ENCODE measurements at regions not wholly inside any gene's neighbourhood (a gene's known extent, or its start where the extent isn't known, plus 50 kb on each side); places are given as distances from the start of the nearest gene placed in this dataset.
A peak's percentile ranks its signal among the peaks of the same experiment; 100 is the strongest.
"Not testable (repeated sequence)": the region's sequence is repeated elsewhere in the genome, so short reads cannot be mapped to it uniquely, and the experiment has no call there.

GRCh38 chr2:111430817-111431661, 310.3 kb downstream of the BCL2L11 start:
- H3K4me3 ChIP-seq (ENCODE audit: low read depth in 2 of 2, low read length in 2 of 2); BruUV-seq (replicated peaks); H3K36me3 ChIP-seq (ENCODE audit: control insufficient read depth, insufficient read depth, low read length); H3K4me1 ChIP-seq (ENCODE audit: control insufficient read depth, insufficient read depth, low read length); H3K27ac ChIP-seq (ENCODE audit: low read length); POLR2A ChIA-PET; in situ Hi-C loops (cut with HindIII; ENCODE audit: low pct_unique_long_range_greater_than_20kb, low sequenced_read_pairs); H3K9me3 ChIP-seq (ENCODE audit: control insufficient read depth, insufficient read depth, low read depth, low read length); CTCF ChIA-PET; DNase-seq (ENCODE audit: low read depth, low spot score); intact Hi-C loops (cut with micrococcal nuclease; ENCODE audit: unreplicated experiment); ATAC-seq; H3K27me3 ChIP-seq (ENCODE audit: control insufficient read depth, insufficient read depth, low read length): not testable (repeated sequence)

DNA sequence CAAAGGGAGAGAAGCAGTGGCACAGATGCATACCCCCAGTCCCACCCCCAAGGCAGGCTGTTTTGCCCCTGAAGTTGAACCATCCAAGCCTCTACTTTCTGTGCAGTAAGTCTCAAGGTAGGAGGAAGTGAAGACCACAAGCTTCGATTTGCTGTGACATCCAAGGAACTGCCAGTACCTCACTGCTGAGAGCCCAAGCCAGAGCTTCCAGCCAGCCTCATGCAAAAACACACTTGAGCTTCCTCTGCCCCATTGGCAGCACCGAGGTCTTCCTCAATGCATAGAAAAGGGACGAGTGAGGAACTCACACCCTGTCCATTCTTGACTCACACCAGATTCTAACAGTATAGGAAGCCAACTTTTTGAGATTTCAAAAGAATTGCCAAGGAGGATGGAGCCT, 311.7 kb downstream of the BCL2L11 start:
- H3K27me3 ChIP-seq (ENCODE audit: control insufficient read depth, insufficient read depth, low read length); in situ Hi-C loops (cut with HindIII; ENCODE audit: low pct_unique_long_range_greater_than_20kb, low sequenced_read_pairs); CTCF ChIA-PET; intact Hi-C loops (cut with micrococcal nuclease; ENCODE audit: unreplicated experiment); BruUV-seq (replicated peaks); H3K4me3 ChIP-seq (ENCODE audit: low read depth in 2 of 2, low read length in 2 of 2); DNase-seq (ENCODE audit: low read depth, low spot score); POLR2A ChIA-PET; H3K9me3 ChIP-seq (ENCODE audit: control insufficient read depth, insufficient read depth, low read depth, low read length); ATAC-seq; H3K36me3 ChIP-seq (ENCODE audit: control insufficient read depth, insufficient read depth, low read length); H3K4me1 ChIP-seq (ENCODE audit: control insufficient read depth, insufficient read depth, low read length); H3K27ac ChIP-seq (ENCODE audit: low read length): not testable (repeated sequence)

GRCh38 chr2:111432916-111433499, 312.3 kb downstream of the BCL2L11 start:
- intact Hi-C loops (cut with micrococcal nuclease; ENCODE audit: unreplicated experiment); ATAC-seq; H3K4me3 ChIP-seq (ENCODE audit: low read depth in 2 of 2, low read length in 2 of 2); in situ Hi-C loops (cut with HindIII; ENCODE audit: low pct_unique_long_range_greater_than_20kb, low sequenced_read_pairs); POLR2A ChIA-PET; H3K36me3 ChIP-seq (ENCODE audit: control insufficient read depth, insufficient read depth, low read length); H3K27ac ChIP-seq (ENCODE audit: low read length); CTCF ChIA-PET; H3K4me1 ChIP-seq (ENCODE audit: control insufficient read depth, insufficient read depth, low read length); BruUV-seq (replicated peaks); H3K9me3 ChIP-seq (ENCODE audit: control insufficient read depth, insufficient read depth, low read depth, low read length); H3K27me3 ChIP-seq (ENCODE audit: control insufficient read depth, insufficient read depth, low read length); DNase-seq (ENCODE audit: low read depth, low spot score): not testable (repeated sequence)

GRCh38 chr2:111433892-111434607, 313.3 kb downstream of the BCL2L11 start:
- BruUV-seq (replicated peaks); H3K27ac ChIP-seq (ENCODE audit: low read length); DNase-seq (ENCODE audit: low read depth, low spot score); intact Hi-C loops (cut with micrococcal nuclease; ENCODE audit: unreplicated experiment); H3K27me3 ChIP-seq (ENCODE audit: control insufficient read depth, insufficient read depth, low read length); CTCF ChIA-PET; POLR2A ChIA-PET; H3K9me3 ChIP-seq (ENCODE audit: control insufficient read depth, insufficient read depth, low read depth, low read length); ATAC-seq; in situ Hi-C loops (cut with HindIII; ENCODE audit: low pct_unique_long_range_greater_than_20kb, low sequenced_read_pairs); H3K4me1 ChIP-seq (ENCODE audit: control insufficient read depth, insufficient read depth, low read length); H3K4me3 ChIP-seq (ENCODE audit: low read depth in 2 of 2, low read length in 2 of 2); H3K36me3 ChIP-seq (ENCODE audit: control insufficient read depth, insufficient read depth, low read length): not testable (repeated sequence)

- DNase-seq (ENCODE audit: low read depth, low spot score); POLR2A ChIA-PET; H3K9me3 ChIP-seq (ENCODE audit: control insufficient read depth, insufficient read depth, low read depth, low read length); ATAC-seq; in situ Hi-C loops (cut with HindIII; ENCODE audit: low pct_unique_long_range_greater_than_20kb, low sequenced_read_pairs); H3K4me1 ChIP-seq (ENCODE audit: control insufficient read depth, insufficient read depth, low read length); H3K27ac ChIP-seq (ENCODE audit: low read length); H3K36me3 ChIP-seq (ENCODE audit: control insufficient read depth, insufficient read depth, low read length); H3K4me3 ChIP-seq (ENCODE audit: low read depth in 2 of 2, low read length in 2 of 2); H3K27me3 ChIP-seq (ENCODE audit: control insufficient read depth, insufficient read depth, low read length); BruUV-seq (replicated peaks); CTCF ChIA-PET; intact Hi-C loops (cut with micrococcal nuclease; ENCODE audit: unreplicated experiment): not testable (repeated sequence)
These were observed 313.9 kb downstream of the BCL2L11 start for GRCh38 chr2:111434608-111434939.

DNA sequence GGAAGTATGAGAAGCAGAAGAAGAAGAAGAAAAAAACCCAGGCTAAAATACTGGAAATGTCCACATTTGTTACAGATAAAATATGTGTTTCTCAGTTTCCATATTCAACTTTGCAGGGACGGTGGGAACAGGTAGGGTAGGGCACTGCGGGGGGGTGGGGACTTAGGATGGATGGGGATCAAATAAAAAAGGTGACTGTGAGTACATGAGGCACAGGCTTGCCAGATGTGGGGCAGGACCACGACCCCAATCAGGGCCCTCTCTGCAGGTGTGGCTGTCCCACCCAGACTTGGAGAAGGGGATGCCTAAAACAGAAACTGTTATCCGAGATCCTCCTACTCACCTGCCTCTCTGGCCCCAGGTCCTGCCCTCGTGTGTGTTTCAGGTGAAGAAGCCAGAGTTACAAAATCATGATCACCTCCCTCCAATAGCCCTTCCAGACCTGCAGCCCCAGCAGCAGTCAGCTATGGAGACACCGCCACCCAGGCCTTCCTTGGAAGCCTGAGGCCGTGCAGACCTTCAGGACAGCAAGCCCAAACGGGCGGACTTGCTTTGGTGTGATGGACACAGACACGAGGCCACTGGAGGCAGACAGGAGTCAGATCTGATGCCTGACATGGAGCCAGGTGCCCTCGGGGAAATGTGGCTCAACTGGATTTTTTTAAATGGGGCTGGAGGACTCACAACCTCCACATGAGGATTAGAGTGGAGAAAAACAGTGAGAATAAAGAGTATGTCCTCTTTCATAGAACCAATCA, 315.0 kb downstream of the BCL2L11 start:
- CTCF ChIA-PET, result not testable (repeated sequence)

DNA sequence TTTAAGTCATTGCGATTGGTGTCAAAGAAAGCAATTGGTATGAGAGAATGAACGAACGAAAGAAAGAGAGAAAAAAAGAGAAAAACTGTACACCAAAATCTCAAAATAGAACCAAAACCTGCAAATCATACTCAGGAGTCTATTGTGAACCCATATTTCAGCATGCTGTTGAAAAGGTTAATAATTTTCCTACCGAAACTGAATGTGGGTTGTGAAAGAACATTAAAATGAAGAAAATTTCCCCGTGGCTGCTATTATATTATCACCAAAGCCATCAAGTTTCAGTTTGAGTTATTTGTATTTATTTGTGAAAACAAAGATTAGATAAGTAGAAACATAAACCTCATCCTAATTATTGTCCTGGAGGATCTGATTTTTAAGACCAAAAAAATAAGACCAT, 315.7 kb downstream of the BCL2L11 start:
- BruUV-seq (replicated peaks); CTCF ChIA-PET; intact Hi-C loops (cut with micrococcal nuclease; ENCODE audit: unreplicated experiment); H3K36me3 ChIP-seq (ENCODE audit: control insufficient read depth, insufficient read depth, low read length); POLR2A ChIA-PET; H3K27me3 ChIP-seq (ENCODE audit: control insufficient read depth, insufficient read depth, low read length); H3K4me1 ChIP-seq (ENCODE audit: control insufficient read depth, insufficient read depth, low read length); H3K9me3 ChIP-seq (ENCODE audit: control insufficient read depth, insufficient read depth, low read depth, low read length); H3K27ac ChIP-seq (ENCODE audit: low read length); DNase-seq (ENCODE audit: low read depth, low spot score); ATAC-seq; in situ Hi-C loops (cut with HindIII; ENCODE audit: low pct_unique_long_range_greater_than_20kb, low sequenced_read_pairs); H3K4me3 ChIP-seq (ENCODE audit: low read depth in 2 of 2, low read length in 2 of 2): not testable (repeated sequence)

More for the DNA sequence above, 315.0 kb downstream of the BCL2L11 start:
- H3K4me3 ChIP-seq (ENCODE audit: low read depth in 2 of 2, low read length in 2 of 2); BruUV-seq (replicated peaks); H3K36me3 ChIP-seq (ENCODE audit: control insufficient read depth, insufficient read depth, low read length); H3K4me1 ChIP-seq (ENCODE audit: control insufficient read depth, insufficient read depth, low read length); DNase-seq (ENCODE audit: low read depth, low spot score); H3K27me3 ChIP-seq (ENCODE audit: control insufficient read depth, insufficient read depth, low read length); intact Hi-C loops (cut with micrococcal nuclease; ENCODE audit: unreplicated experiment); H3K9me3 ChIP-seq (ENCODE audit: control insufficient read depth, insufficient read depth, low read depth, low read length); POLR2A ChIA-PET; H3K27ac ChIP-seq (ENCODE audit: low read length); in situ Hi-C loops (cut with HindIII; ENCODE audit: low pct_unique_long_range_greater_than_20kb, low sequenced_read_pairs): not testable (repeated sequence)
- peak; percentile 49; the same call in 1 of the 2 replicates for ATAC-seq
